ENCODE measurements at regions not wholly inside any gene's neighbourhood (a gene's known extent, or its start where the extent isn't known, plus 50 kb on each side); places are given as distances from the start of the nearest gene placed in this dataset.
"Not testable (repeated sequence)": the region's sequence is repeated elsewhere in the genome, so short reads cannot be mapped to it uniquely, and the experiment has no call there.

DNA sequence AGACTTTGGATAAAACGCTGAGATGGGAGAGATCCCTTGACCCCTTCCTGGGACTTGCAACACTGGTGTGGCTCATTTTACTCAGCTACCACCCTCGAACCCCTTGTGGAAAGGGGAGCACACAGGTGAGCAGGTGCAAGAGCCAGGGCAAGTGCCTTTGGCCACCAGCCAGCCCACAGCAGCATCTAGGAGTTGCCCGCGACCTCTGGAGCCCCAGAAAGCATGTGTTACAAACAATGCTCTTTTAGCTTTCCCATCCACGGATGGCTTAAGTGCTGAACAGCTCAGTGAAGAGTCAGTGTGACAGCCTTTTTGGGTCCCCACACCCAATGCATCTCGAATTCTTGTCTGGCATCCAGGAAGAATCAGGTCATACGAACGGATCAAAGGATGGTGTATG, 197.8 kb downstream of the MEMO1 start:
- intact Hi-C loops (cut with DNase I): no loop called here
- no peaks in the 10 kb centered on the region for H3K9me3 ChIP-seq

GRCh38 chr2:31812051-31812798, 198.6 kb downstream of the MEMO1 start:
- Histone ChIP-seq H3K36me3 (no peaks in the 10 kb centered on the region), H3K27me3 (no peaks in the 10 kb centered on the region), H3K9me3 (no peaks in the 10 kb centered on the region), H3K4me1 (no peaks in the 10 kb centered on the region), H3K4me3 (no peak overlapping the region), H3K27ac (no peak overlapping the region)
- DNase-seq: no peak
- intact Hi-C loops (cut with DNase I): no loop called here
- 68 to 75% methylated on average over 2 of the region's 2 CpGs for WGBS, 2 donors
- TF ChIP-seq, protein P1, sequence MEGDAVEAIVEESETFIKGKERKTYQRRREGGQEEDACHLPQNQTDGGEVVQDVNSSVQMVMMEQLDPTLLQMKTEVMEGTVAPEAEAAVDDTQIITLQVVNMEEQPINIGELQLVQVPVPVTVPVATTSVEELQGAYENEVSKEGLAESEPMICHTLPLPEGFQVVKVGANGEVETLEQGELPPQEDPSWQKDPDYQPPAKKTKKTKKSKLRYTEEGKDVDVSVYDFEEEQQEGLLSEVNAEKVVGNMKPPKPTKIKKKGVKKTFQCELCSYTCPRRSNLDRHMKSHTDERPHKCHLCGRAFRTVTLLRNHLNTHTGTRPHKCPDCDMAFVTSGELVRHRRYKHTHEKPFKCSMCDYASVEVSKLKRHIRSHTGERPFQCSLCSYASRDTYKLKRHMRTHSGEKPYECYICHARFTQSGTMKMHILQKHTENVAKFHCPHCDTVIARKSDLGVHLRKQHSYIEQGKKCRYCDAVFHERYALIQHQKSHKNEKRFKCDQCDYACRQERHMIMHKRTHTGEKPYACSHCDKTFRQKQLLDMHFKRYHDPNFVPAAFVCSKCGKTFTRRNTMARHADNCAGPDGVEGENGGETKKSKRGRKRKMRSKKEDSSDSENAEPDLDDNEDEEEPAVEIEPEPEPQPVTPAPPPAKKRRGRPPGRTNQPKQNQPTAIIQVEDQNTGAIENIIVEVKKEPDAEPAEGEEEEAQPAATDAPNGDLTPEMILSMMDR (IDR thresholded peaks at IDR 0.05): no peak
- TF ChIP-seq POLR2A (IDR thresholded peaks at IDR 0.05): no peak

More for the DNA sequence above, 197.8 kb downstream of the MEMO1 start:
- Histone ChIP-seq H3K27me3 (no peaks in the 10 kb centered on the region), H3K4me3 (no peak overlapping the region), H3K36me3 (no peaks in the 10 kb centered on the region), H3K4me1 (no peaks in the 10 kb centered on the region), H3K27ac (no peak overlapping the region)
- no peak for TF ChIP-seq POLR2A (IDR thresholded peaks at IDR 0.05)
- TF ChIP-seq, protein P1 (IDR thresholded peaks at IDR 0.05): no peak
- DNase-seq: no peak
- WGBS, 2 donors: 73 to 82% methylated on average over 7 to 8 of the region's 8 CpGs

DNA sequence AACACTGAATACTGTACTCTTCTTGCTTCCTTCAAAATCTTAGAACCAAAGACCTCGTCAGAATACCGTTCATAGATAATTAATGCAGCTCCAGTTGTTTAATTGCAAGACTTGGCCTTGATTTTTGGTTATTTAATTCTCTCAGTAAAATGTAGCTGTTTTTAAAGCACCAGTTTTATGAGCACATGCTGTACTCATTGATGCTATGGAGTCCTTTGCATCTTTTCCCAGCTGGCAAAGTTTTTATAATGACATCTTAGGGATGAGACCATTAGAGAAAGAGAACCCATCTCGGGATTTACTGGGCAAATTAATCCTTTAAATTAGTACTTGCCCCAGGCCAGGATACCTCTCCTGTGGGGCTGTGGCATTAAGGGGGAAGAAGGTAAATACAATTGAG, 199.3 kb downstream of the MEMO1 start:
- Histone ChIP-seq H3K9me3 (no peaks in the 10 kb centered on the region), H3K27me3 (no peaks in the 10 kb centered on the region), H3K4me1 (no peaks in the 10 kb centered on the region), H3K27ac (no peak overlapping the region), H3K36me3 (no peaks in the 10 kb centered on the region), H3K4me3 (no peak overlapping the region)
- no peak for DNase-seq
- 53 to 78% methylated on average over 3 of the region's 3 CpGs for WGBS, 2 donors
- TF ChIP-seq, protein P1 (IDR thresholded peaks at IDR 0.05): no peak
- no peak for TF ChIP-seq POLR2A (IDR thresholded peaks at IDR 0.05)
- intact Hi-C loops (cut with DNase I): no loop called here

GRCh38 chr2:31810200-31810917, 200.4 kb downstream of the MEMO1 start:
- H3K9me3 ChIP-seq: no peaks in the 10 kb centered on the region
- H3K4me1 ChIP-seq: no peaks in the 10 kb centered on the region
- 53 to 54% methylated on average over 5 of the region's 5 CpGs for WGBS, 2 donors
- H3K27ac ChIP-seq: no peak overlapping the region
- DNase-seq: no peak
- H3K27me3 ChIP-seq: no peaks in the 10 kb centered on the region
- intact Hi-C loops (cut with DNase I): no loop called here
- no peak for TF ChIP-seq POLR2A (IDR thresholded peaks at IDR 0.05)
- TF ChIP-seq, protein P1 (IDR thresholded peaks at IDR 0.05): no peak
- no peaks in the 10 kb centered on the region for H3K36me3 ChIP-seq
- no peak overlapping the region for H3K4me3 ChIP-seq

DNA sequence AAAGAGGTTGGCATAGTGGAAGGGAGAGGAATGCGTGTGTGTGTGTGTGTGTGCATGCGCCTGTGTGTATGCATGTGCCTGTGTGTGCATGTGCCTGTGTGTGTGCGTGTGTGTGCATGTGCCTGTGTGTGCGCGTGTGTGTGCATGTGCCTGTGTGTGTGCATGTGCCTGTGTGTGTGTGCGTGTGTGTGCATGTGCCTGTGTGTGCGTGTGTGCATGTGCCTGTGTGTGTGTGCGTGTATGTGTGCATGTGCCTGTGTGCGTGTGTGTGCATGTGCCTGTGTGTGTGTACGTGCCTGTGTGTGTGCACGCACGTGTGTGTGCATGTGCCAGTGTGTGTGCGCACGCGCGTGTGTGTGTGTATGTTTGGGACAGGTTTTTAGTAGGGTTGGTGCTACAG, 205.1 kb downstream of the MEMO1 start:
- Histone ChIP-seq H3K36me3 (no peaks in the 10 kb centered on the region), H3K27ac (no peak overlapping the region), H3K27me3 (no peaks in the 10 kb centered on the region), H3K4me1 (no peaks in the 10 kb centered on the region), H3K4me3 (no peak overlapping the region), H3K9me3 (no peaks in the 10 kb centered on the region)
- no peak for TF ChIP-seq POLR2A (IDR thresholded peaks at IDR 0.05)
- TF ChIP-seq, protein P1 (IDR thresholded peaks at IDR 0.05): no peak
- DNase-seq: no peak
- intact Hi-C loops (cut with DNase I): no loop called here
- WGBS, 2 donors: 84 to 85% methylated on average over 15 to 16 of the region's 16 CpGs

- H3K9me3 ChIP-seq; H3K36me3 ChIP-seq; intact Hi-C loops (cut with DNase I); DNase-seq; H3K27ac ChIP-seq; H3K27me3 ChIP-seq; H3K4me3 ChIP-seq; H3K4me1 ChIP-seq: not testable (repeated sequence)
- WGBS, 2 donors: 59 to 100% methylated on average over 3 to 8 of the region's 44 CpGs
Observed at GRCh38 chr2:31803481-31804153, 207.2 kb downstream of the MEMO1 start.

Measured in esophagus squamous epithelium (tissue), 5 donors.